ENCODE measurements at regions not wholly inside any gene's neighbourhood (a gene's known extent, or its start where the extent isn't known, plus 50 kb on each side); places are given as distances from the start of the nearest gene placed in this dataset.

DNA sequence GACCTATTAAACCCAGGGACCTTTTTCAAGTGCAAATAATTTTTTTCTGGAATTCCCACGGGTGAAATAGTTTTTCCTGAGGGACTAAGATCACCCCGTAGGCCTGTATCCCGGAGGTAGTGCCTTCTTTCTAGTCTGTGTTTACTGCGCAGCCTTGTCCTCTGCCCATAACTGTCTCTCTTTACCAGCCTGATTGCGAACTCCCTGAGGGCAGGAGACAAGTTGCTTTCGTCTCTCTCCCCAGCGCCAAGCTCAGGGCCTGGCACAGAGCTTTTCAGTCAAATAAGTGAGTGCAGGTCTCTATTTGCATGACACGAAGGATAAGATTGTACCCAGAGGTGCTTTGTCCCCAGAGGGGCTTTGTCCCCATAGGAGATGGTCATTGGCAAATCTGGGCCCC, 123.9 kb downstream of the DDX1 start:
- no peak overlapping the region for H3K27ac ChIP-seq
- no peaks in the 10 kb centered on the region for H3K9me3 ChIP-seq
- no peak overlapping the region for H3K4me3 ChIP-seq
- no peaks in the 10 kb centered on the region for H3K4me1 ChIP-seq
- 76 to 90% methylated on average over 5 of the region's 8 CpGs for WGBS, 2 donors
- H3K36me3 ChIP-seq = no peaks in the 10 kb centered on the region
- DNase-seq = no peak
- no peaks in the 10 kb centered on the region for H3K27me3 ChIP-seq
- TF ChIP-seq POLR2A (IDR thresholded peaks at IDR 0.05) = no peak
- TF ChIP-seq, protein P1, sequence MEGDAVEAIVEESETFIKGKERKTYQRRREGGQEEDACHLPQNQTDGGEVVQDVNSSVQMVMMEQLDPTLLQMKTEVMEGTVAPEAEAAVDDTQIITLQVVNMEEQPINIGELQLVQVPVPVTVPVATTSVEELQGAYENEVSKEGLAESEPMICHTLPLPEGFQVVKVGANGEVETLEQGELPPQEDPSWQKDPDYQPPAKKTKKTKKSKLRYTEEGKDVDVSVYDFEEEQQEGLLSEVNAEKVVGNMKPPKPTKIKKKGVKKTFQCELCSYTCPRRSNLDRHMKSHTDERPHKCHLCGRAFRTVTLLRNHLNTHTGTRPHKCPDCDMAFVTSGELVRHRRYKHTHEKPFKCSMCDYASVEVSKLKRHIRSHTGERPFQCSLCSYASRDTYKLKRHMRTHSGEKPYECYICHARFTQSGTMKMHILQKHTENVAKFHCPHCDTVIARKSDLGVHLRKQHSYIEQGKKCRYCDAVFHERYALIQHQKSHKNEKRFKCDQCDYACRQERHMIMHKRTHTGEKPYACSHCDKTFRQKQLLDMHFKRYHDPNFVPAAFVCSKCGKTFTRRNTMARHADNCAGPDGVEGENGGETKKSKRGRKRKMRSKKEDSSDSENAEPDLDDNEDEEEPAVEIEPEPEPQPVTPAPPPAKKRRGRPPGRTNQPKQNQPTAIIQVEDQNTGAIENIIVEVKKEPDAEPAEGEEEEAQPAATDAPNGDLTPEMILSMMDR (IDR thresholded peaks at IDR 0.05) = no peak
- intact Hi-C loops (cut with DNase I) = no loop called here

DNA sequence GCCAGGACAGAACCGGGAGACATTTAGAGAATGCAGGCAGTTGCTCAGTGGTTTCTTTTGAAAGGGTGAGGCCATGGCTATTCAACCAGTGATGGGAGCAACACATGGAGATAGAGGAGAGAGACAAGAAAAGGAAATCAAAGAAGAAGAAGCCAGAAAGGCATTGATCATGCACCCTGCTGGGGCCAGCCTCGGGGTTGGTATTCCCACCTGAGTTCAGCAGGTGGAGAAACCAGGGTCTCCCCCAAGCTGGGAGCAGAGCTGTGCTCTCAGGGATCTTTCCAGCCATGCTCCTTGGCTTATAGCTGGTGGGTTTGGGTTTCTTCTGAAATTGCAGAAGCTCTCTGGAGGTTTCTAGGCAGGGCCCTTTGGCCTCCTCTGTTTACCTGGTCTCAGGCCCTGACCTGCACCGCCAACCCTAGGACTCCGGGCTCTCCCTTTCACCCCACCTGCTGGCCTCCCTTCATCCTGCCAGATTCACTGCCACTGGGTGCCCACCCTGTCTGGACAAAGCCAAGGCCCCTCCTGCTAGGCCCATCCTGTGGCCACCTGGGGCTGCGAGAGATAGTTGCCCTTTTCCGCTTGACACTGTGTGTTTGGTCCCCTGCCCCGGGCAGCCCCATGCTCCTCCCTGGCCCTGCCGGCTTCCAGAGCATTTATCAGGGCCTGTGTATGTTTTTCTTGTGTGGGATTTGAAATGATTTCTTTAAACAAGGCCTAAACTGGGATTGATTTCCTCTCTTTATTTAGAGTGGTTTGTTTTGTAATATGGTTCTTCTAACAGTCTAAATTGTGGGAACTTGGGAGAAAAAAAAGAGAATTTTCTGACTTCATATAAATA, 126.7 kb downstream of the DDX1 start:
- Histone ChIP-seq H3K36me3 (no peaks in the 10 kb centered on the region), H3K9me3 (no peaks in the 10 kb centered on the region), H3K4me3 (no peak overlapping the region), H3K27me3 (no peaks in the 10 kb centered on the region), H3K4me1 (no peaks in the 10 kb centered on the region), H3K27ac (no peak overlapping the region)
- TF ChIP-seq POLR2A (IDR thresholded peaks at IDR 0.05) = no peak
- TF ChIP-seq, protein P1 (IDR thresholded peaks at IDR 0.05) = no peak
- WGBS, 2 donors = 71 to 72% methylated on average over 8 of the region's 8 CpGs
- intact Hi-C loops (cut with DNase I) = no loop called here
- no peak for DNase-seq

DNA sequence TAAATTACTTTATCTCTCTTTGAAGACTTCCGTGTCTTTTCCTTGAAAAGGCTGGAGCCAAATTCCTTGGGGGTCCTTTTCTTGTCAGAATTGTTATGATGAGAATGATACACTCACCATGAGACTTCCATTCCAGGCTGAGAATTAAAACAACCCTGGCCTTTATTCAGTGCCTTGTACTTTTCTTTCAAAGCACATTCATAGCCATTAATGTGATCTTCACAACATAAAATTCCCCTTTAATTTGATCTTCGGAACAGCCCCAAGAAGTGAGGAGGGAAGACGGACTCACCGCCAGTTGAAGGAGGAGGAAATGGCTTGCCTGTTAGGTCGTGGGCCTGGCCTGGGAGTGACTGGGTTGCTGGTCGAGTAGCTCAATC, 127.3 kb downstream of the DDX1 start:
- intact Hi-C loops (cut with DNase I) = no loop called here
- Histone ChIP-seq H3K9me3 (no peaks in the 10 kb centered on the region), H3K27me3 (no peaks in the 10 kb centered on the region), H3K4me3 (no peak overlapping the region), H3K4me1 (no peaks in the 10 kb centered on the region), H3K27ac (no peak overlapping the region), H3K36me3 (no peaks in the 10 kb centered on the region)
- TF ChIP-seq, protein P1 (IDR thresholded peaks at IDR 0.05) = no peak
- no peak for TF ChIP-seq POLR2A (IDR thresholded peaks at IDR 0.05)
- DNase-seq = no peak
- 78 to 83% methylated on average over 6 of the region's 6 CpGs for WGBS, 2 donors

DNA sequence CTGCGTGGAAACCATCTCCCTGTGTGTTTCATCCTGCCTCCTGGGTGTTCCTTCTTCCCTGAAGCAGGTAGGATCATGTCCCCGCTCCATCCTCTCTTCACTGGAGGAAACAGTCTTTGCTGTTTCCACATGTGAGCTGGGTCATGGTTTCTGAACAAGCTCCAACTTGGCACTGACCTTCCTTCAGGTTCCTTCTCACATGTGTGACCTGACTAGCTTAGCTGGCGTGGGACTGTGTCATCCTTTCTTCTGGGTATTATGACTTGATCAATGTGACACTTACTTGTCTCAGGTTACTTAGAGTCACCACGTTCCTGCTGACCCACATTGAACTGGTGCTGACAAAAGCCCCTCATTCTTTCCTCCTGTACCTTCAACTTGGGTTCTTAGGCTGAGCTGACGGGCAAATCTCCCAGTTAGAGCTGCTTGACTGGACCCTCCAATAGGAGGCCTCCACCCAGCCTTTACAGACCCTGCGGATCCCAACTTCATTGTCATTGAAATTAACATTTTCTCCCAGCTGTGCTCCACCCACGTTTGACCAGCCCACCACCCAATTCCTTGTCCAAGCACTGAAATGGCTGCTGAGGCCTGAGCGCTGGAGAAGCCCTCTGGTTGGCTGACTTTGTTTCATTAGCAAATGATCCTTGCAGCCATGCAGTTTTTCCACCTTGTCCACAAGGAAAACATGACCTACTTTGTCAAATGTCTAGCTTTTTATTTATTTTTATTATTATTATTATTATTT, 128.1 kb downstream of the DDX1 start:
- intact Hi-C loops (cut with DNase I) = no loop called here
- 63 to 77% methylated on average over 8 of the region's 8 CpGs for WGBS, 2 donors
- no peak for DNase-seq
- Histone ChIP-seq H3K9me3 (no peaks in the 10 kb centered on the region), H3K27ac (no peak overlapping the region), H3K4me3 (no peak overlapping the region), H3K36me3 (no peaks in the 10 kb centered on the region), H3K4me1 (no peaks in the 10 kb centered on the region), H3K27me3 (peaks cover 0 to 6% (median 0%) of the 10 kb centered on the region in 4 donors)
- TF ChIP-seq, protein P1 (IDR thresholded peaks at IDR 0.05) = no peak
- TF ChIP-seq POLR2A (IDR thresholded peaks at IDR 0.05) = no peak
